ENCODE measurements at regions not wholly inside any gene's neighbourhood (a gene's known extent, or its start where the extent isn't known, plus 50 kb on each side); places are given as distances from the start of the nearest gene placed in this dataset.

DNA sequence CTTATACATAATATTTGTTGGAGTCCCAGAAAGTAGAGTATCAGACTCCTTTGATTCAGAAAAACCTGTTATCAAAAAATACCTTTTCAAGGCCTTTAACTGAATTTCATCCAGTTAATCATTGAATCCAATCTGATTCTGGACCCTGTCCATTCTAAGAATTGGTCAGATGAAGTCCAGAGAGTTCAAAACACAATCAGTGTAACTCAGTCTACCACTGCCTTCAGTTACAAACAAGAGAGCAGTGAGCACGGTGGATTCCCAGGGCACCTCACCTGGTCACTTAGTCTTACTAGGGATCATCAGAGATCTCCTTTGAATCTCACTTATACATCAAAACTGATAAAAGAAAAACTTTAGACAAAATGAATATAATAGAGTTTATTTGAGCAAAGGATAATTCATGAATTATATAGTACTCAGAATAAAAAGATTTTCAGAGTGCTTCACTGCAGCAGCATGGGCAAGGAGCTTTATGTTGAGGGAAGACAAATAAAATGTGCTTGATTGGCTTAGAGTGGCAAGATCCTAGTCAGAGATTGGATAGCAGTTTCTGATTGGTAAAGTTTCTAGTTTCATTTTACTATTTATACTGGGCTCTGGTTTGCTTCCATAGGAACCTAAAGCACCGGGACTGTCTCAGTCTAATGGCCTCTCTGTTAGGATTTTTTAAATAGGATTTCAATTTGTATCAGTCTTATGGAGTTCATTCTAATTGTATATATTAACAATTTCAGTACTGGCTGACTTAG, 474.9 kb upstream of the GOLIM4 start:
- TF ChIP-seq REST (IDR thresholded peaks at IDR 0.05; ENCODE audit: insufficient replicate concordance, low read depth): no peak
- no peak for TF ChIP-seq POLR2AphosphoS5 (IDR thresholded peaks at IDR 0.05; ENCODE audit: low read depth)
- TF ChIP-seq, protein P1, sequence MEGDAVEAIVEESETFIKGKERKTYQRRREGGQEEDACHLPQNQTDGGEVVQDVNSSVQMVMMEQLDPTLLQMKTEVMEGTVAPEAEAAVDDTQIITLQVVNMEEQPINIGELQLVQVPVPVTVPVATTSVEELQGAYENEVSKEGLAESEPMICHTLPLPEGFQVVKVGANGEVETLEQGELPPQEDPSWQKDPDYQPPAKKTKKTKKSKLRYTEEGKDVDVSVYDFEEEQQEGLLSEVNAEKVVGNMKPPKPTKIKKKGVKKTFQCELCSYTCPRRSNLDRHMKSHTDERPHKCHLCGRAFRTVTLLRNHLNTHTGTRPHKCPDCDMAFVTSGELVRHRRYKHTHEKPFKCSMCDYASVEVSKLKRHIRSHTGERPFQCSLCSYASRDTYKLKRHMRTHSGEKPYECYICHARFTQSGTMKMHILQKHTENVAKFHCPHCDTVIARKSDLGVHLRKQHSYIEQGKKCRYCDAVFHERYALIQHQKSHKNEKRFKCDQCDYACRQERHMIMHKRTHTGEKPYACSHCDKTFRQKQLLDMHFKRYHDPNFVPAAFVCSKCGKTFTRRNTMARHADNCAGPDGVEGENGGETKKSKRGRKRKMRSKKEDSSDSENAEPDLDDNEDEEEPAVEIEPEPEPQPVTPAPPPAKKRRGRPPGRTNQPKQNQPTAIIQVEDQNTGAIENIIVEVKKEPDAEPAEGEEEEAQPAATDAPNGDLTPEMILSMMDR (IDR thresholded peaks at IDR 0.05; ENCODE audit: insufficient read depth, low read length): no peak
- no peak for TF ChIP-seq GABPA (IDR thresholded peaks at IDR 0.05; ENCODE audit: low read depth)
- TF ChIP-seq SPI1 (IDR thresholded peaks at IDR 0.05; ENCODE audit: borderline replicate concordance, low read depth): no peak

Measured in HL-60 (cell line).